HEK293T (cell line): ENCODE measurements at regions not wholly inside any gene's neighbourhood (a gene's known extent, or its start where the extent isn't known, plus 50 kb on each side); places are given as distances from the start of the nearest gene placed in this dataset.

Source experiments
- CTCF ChIA-PET: fragments of 350-600 bp; formaldehyde crosslinking; extraction: SDS; loops from one replicate; lab custom pipeline; 2021; ENCODE audit warnings: antibody characterized with exemption, inconsistent platforms; lab: Yijun Ruan, JAX
- POLR2A ChIA-PET: fragments of 350-600 bp; formaldehyde crosslinking; extraction: SDS; loops from one replicate; lab custom pipeline; 2020; ENCODE audit warnings: antibody characterized with exemption, inconsistent platforms; lab: Yijun Ruan, JAX
- DNase-seq: peaks from one replicate; pipeline ENCODE4 v3.0.0; 2012; ENCODE audit warnings: mixed read lengths; ENCODE audit errors: extremely low spot score
- ARNT ChIP-seq: fragments of 450-650 bp; IDR thresholded peaks from 2 replicates; pipeline ENCODE4 v1.6.1; 2017; ENCODE audit warnings: mild to moderate bottlenecking
- BHLHE40 ChIP-seq: fragments of 450-650 bp; IDR thresholded peaks from 2 replicates; pipeline ENCODE4 v1.6.1; 2016; ENCODE audit warnings: mild to moderate bottlenecking, moderate library complexity, borderline replicate concordance
- CTBP1 ChIP-seq: fragments of 450-650 bp; IDR thresholded peaks from 2 replicates; pipeline ENCODE4 v1.6.1; 2016; ENCODE audit warnings: borderline replicate concordance
- ELF4 ChIP-seq: fragments of 450-650 bp; IDR thresholded peaks from 2 replicates; pipeline ENCODE4 v1.6.1; 2017; ENCODE audit warnings: antibody characterized with exemption
- FOXA1 ChIP-seq: fragments of 450-650 bp; IDR thresholded peaks from 2 replicates; pipeline ENCODE4 v1.6.1; 2016; ENCODE audit warnings: mild to moderate bottlenecking
- FOXK2 ChIP-seq: fragments of 450-650 bp; IDR thresholded peaks from 2 replicates; pipeline ENCODE4 v1.6.1; 2016; ENCODE audit warnings: mild to moderate bottlenecking
- FOXM1 ChIP-seq: fragments of 450-650 bp; IDR thresholded peaks from 2 replicates; pipeline ENCODE4 v1.6.1; 2017; ENCODE audit warnings: mild to moderate bottlenecking, borderline replicate concordance
- HDGF ChIP-seq: fragments of 450-650 bp; IDR thresholded peaks from 2 replicates; pipeline ENCODE4 v1.6.1; 2017; ENCODE audit warnings: antibody characterized with exemption, borderline replicate concordance
- L3MBTL2 ChIP-seq: fragments of 450-650 bp; conservative IDR thresholded peaks from 2 replicates; pipeline ENCODE4 v1.6.1; 2016; ENCODE audit warnings: mild to moderate bottlenecking
- LEF1 ChIP-seq: fragments of 450-650 bp; IDR thresholded peaks from 2 replicates; pipeline ENCODE4 v1.6.1; 2017; ENCODE audit warnings: mild to moderate bottlenecking, borderline replicate concordance
- NFRKB ChIP-seq: fragments of 450-650 bp; IDR thresholded peaks from 2 replicates; pipeline ENCODE4 v1.6.1; 2016; ENCODE audit warnings: mild to moderate bottlenecking, moderate library complexity
- SP1 ChIP-seq: fragments of 450-650 bp; IDR thresholded peaks from 2 replicates; pipeline ENCODE4 v1.6.1; 2017
- SUZ12 ChIP-seq: fragments of 450-650 bp; IDR thresholded peaks from 2 replicates; pipeline ENCODE4 v1.6.1; 2016; ENCODE audit warnings: mild to moderate bottlenecking
- TARDBP ChIP-seq: fragments of 450-650 bp; IDR thresholded peaks from 2 replicates; pipeline ENCODE4 v1.6.1; 2016
- ZNF384 ChIP-seq: fragments of 450-650 bp; IDR thresholded peaks from 2 replicates; pipeline ENCODE4 v1.6.1; 2016
- TF ChIP-seq, protein P1 (sequence below): fragments of 450-650 bp; IDR thresholded peaks from 2 replicates; pipeline ENCODE4 v1.6.1; 2016

DNA sequence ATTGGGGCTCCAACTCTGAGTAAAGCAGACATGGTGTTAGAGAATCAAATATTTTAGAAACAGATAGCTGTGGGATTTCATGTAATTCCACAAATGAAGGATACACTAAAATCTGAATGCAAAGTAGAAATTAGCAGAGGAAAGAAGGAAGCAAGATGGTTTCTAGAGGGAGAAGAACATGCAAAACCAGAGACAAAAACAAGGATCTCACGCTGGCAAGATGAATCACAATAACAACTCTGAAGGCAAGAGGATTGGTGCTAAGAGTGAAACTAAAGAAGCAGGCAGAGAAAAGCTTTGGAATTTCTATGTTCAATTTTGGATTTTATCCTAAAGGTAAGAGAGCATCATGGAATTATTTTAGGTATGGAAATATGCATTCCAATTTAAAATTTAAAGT is 857.2 kb upstream of the COX7C start:
- TF ChIP-seq SP1, result no peak
- no peak for TF ChIP-seq ZNF384
- TF ChIP-seq CTBP1, result no peak
- TF ChIP-seq SUZ12, result no peak
- no peak for TF ChIP-seq NFRKB
- TF ChIP-seq LEF1, result no peak
- TF ChIP-seq, protein P1, sequence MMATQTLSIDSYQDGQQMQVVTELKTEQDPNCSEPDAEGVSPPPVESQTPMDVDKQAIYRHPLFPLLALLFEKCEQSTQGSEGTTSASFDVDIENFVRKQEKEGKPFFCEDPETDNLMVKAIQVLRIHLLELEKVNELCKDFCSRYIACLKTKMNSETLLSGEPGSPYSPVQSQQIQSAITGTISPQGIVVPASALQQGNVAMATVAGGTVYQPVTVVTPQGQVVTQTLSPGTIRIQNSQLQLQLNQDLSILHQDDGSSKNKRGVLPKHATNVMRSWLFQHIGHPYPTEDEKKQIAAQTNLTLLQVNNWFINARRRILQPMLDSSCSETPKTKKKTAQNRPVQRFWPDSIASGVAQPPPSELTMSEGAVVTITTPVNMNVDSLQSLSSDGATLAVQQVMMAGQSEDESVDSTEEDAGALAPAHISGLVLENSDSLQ, result no peak
- no peak for TF ChIP-seq FOXK2
- TF ChIP-seq HDGF, result no peak
- TF ChIP-seq FOXA1, result no peak
- no peak for TF ChIP-seq FOXM1
- ChIA-PET POLR2A (no interaction called here), CTCF (no interaction called here)
- DNase-seq, result no peak

- TF ChIP-seq L3MBTL2, result no peak
- TF ChIP-seq ELF4, result no peak
- no peak for TF ChIP-seq FOXK2
- TF ChIP-seq, protein P1, result no peak
- no peak for TF ChIP-seq SP1
- TF ChIP-seq BHLHE40, result no peak
- TF ChIP-seq ARNT, result no peak
- no peak for TF ChIP-seq HDGF
- no peak for TF ChIP-seq FOXM1
- TF ChIP-seq NFRKB, result no peak
- no peak for TF ChIP-seq FOXA1
- TF ChIP-seq TARDBP, result no peak
- no peak for TF ChIP-seq CTBP1
- no peak for TF ChIP-seq LEF1
- no peak for TF ChIP-seq SUZ12
- no peak for TF ChIP-seq ZNF384
- POLR2A ChIA-PET, result no interaction called here
- DNase-seq, result no peak
Measured at GRCh38 chr5:85769347-85769746, 848.4 kb upstream of the COX7C start.

DNA sequence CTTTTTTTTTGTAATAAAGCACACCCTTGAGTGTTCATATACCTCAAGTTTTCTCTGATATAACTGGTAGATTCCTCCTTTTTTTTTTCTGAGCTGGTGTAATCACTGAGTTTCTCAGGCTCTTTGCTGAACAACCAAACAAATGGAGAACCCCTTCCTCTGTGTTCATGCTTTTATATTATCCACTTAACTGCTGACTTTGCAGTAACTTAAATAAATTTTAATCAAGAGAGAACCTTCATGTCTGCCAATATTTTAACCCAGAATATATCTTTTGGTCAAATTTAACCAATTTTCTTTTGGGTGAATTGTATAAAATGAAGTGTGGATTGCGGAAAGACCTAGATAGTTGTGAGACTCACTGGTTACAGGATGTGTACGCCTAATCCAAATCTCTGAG is 833.0 kb upstream of the COX7C start:
- ChIA-PET CTCF (no interaction called here), POLR2A (no interaction called here)
- DNase-seq, result no peak
- TF ChIP-seq FOXK2 (no peak), L3MBTL2 (no peak), SP1 (no peak), SUZ12 (no peak), FOXM1 (no peak), TARDBP (no peak), ARNT (no peak), ZNF384 (no peak), FOXA1 (no peak), ELF4 (no peak), CTBP1 (no peak), HDGF (no peak), BHLHE40 (no peak), LEF1 (no peak)
- TF ChIP-seq, protein P1, result no peak

More at GRCh38 chr5:85769347-85769746, 848.4 kb upstream of the COX7C start:
- CTCF ChIA-PET, result no interaction called here

GRCh38 chr5:85813146-85813545 is 804.6 kb upstream of the COX7C start:
- no peak for TF ChIP-seq ELF4
- no peak for TF ChIP-seq NFRKB
- no peak for TF ChIP-seq L3MBTL2
- no peak for TF ChIP-seq ARNT
- no peak for TF ChIP-seq FOXK2
- no peak for TF ChIP-seq FOXM1

GRCh38 chr5:85814596-85814995 is 803.1 kb upstream of the COX7C start:
- ChIA-PET POLR2A (no interaction called here), CTCF (no interaction called here)
- no peak for TF ChIP-seq ARNT
- no peak for TF ChIP-seq SUZ12
- TF ChIP-seq SP1, result no peak
- TF ChIP-seq ZNF384, result no peak
- TF ChIP-seq FOXA1, result no peak
- no peak for DNase-seq

More at GRCh38 chr5:85813146-85813545, 804.6 kb upstream of the COX7C start:
- CTCF ChIA-PET, result no interaction called here
- no peak for DNase-seq
- POLR2A ChIA-PET, result no interaction called here

DNA sequence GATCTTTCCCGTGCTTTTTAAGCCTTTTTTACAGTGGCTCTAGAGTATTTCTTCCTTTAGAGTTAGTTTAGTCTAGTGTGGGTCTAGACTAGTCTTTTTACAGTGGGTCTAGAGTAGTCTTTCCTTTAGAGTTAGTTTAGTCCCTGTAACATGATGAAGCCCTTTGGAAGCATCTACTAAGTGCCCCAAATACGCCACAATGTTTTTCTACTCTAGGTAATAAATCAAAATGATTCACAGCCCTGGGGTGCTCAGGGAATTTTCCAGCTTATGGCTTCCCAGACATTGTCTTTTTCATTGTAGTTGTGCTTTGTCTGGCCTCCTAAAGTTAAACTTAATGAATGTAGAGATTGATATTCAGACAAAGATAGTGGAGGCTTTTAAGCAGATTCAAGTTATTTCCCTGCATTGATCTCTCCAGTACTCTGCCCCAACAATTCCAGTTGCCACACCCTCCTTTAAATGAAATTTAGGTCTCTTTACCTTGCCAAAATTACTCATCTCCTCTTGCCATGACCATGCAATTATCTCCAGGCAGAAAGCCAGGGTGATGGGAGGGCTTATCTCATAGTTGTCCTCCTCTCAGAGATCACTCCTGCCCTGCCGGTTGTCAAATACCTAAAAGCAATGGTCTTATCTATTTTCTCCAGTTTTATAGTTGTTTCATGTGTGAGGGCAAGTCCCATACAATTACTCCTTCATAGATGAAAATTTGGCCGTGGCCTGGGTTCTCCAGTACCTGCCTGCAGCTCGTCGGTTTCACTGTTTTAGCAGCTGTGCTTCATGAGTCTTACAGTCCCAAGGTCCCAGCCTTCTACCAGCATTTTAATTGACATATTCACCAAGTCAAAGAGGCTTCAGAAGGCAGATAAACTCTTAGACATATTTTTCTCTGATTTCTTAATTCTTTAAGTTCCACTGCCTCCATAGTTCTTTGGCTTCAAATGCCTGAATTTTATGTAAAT is 794.0 kb upstream of the COX7C start:
- CTCF ChIA-PET, result no interaction called here
- DNase-seq, result no peak
- TF ChIP-seq, protein P1, result peak; percentile 49
- TF ChIP-seq LEF1 (no peak), TARDBP (no peak)
- POLR2A ChIA-PET, result no interaction called here
